ENCODE measurements at regions not wholly inside any gene's neighbourhood (a gene's known extent, or its start where the extent isn't known, plus 50 kb on each side); places are given as distances from the start of the nearest gene placed in this dataset.

DNA sequence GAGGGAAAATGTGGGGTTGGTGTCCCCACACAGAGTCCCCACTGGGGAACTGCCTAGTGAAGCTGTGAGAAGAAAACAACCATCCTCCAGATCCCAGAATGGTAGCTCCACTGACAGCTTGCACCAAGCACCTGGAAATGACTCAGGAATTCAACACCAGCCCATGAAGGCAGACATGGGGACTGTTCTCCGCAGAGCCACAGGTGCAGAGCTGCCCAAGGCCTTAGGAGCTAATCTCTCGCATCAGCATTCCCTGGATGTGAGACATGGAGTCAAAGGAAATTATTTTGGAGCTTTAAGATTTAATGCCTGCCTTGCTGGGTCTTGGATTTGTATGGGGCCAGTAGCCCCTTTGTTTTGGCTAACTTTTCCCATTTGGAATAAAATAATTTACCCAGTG, 367.9 kb downstream of the FAM133A start:
- H3K9me3 ChIP-seq = no peaks in the 10 kb centered on the region
- DNase-seq (ENCODE audit: low spot score in 2 of 2) = no peak
- H3K27me3 ChIP-seq (ENCODE audit: low read depth) = no peaks in the 10 kb centered on the region
- in situ Hi-C loops (cut with MboI; ENCODE audit: low sequenced_read_pairs) = no loop called here
- H3K36me3 ChIP-seq (replicated peaks) = no peaks in the 10 kb centered on the region
- no peaks in the 10 kb centered on the region for H3K4me1 ChIP-seq
- H3K4me3 ChIP-seq = no peak overlapping the region

DNA sequence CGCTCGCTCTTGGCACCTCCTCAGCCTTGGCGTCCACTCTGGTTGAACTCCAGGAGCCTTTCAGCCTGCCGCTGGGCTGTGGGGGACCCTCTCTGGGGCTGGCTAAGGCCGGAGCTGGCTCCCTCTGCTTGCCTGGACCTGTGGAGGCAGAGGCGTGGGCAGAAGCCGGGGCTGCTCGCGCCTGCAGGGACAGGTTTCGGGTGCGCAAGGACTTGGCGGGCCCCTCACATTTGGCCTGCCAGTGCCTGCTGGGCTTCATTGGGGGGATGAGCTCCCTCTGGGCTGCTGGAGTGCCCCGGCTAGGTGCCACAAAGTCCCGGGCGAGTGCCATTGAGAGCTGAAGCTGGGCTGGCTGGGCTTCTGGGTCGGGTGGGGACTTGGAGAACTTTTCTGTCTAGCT, 371.7 kb downstream of the FAM133A start:
- in situ Hi-C loops (cut with MboI; ENCODE audit: low sequenced_read_pairs) = no loop called here
- H3K36me3 ChIP-seq (replicated peaks) = no peaks in the 10 kb centered on the region
- H3K27me3 ChIP-seq (ENCODE audit: low read depth) = no peaks in the 10 kb centered on the region
- H3K9me3 ChIP-seq = no peaks in the 10 kb centered on the region
- H3K4me1 ChIP-seq = peaks cover 3% of the 10 kb centered on the region; the same call in 1 of the 2 replicates
- no peak for DNase-seq (ENCODE audit: low spot score in 2 of 2)
- no peak overlapping the region for H3K4me3 ChIP-seq

DNA sequence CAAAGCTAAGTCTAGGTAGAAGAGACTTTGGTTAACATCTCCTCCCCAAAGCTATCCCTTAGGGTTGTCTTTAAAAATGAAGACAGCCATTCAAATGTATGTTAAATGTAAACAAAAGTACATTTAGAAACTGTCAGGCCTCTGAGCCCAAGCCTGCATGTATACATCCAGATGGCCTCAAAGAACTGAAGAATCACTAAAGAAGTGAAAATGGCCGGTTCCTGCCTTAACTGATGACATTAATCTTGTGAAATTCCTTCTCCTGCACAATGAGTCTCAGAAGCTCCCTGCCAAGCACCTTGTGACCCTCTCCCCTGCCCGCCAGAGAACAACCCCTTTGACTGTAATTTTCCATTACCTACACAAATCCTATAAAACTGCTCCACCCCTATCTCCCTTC, 377.9 kb downstream of the FAM133A start:
- peak in 1 of 2 experiments; percentile 11 for DNase-seq (ENCODE audit: low spot score in 2 of 2)
- no peaks in the 10 kb centered on the region for H3K9me3 ChIP-seq
- no peaks in the 10 kb centered on the region for H3K27me3 ChIP-seq (ENCODE audit: low read depth)
- in situ Hi-C loops (cut with MboI; ENCODE audit: low sequenced_read_pairs) = no loop called here
- H3K4me1 ChIP-seq = peaks cover 13% of the 10 kb centered on the region
- no peak overlapping the region for H3K4me3 ChIP-seq
- H3K36me3 ChIP-seq (replicated peaks) = no peaks in the 10 kb centered on the region

DNA sequence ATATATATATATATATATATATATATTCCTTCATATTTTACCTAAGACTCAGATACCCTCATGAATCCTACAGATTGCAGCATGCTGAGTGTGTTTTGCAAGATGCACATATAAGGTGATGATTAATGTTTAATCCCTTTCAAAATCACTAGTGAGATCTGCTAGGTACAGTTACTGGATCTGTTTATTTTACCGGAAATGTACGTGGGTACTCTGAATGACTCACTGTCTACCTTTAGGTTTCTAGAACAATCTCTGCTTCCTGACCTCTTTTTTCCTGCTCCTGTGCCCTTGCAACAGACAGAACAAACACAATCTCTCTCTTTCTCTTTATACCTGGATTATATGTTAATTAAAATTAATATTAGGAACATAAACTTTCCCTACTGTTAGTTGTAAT, 379.6 kb downstream of the FAM133A start:
- Histone ChIP-seq H3K9me3 (no peaks in the 10 kb centered on the region), H3K36me3 (replicated peaks) (no peaks in the 10 kb centered on the region), H3K4me1 (peaks cover 13% of the 10 kb centered on the region), H3K4me3 (no peak overlapping the region), H3K27me3 (ENCODE audit: low read depth) (no peaks in the 10 kb centered on the region)
- no peak for DNase-seq (ENCODE audit: low spot score in 2 of 2)
- in situ Hi-C loops (cut with MboI; ENCODE audit: low sequenced_read_pairs) = no loop called here

DNA sequence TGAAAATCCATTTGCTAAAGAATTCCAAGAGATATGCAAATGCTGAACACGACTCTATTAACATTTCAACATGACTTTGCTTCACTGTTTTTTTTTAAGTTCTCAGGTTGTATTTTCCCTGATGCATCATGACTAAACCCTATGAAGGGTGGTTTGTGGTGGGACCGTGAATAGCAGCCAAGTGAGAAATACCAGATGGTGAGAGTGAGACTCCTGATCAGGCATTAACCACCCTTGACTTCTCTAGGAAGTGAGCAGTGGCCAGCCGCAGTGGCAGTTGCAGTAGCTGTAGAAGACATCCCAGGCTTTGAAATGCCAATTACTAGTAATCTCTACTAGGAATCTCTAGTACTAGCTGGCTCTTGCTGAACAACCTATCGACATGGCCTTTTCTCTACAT, 383.4 kb downstream of the FAM133A start:
- in situ Hi-C loops (cut with MboI; ENCODE audit: low sequenced_read_pairs) = no loop called here
- H3K4me3 ChIP-seq = no peak overlapping the region
- DNase-seq (ENCODE audit: low spot score in 2 of 2) = no peak
- no peaks in the 10 kb centered on the region for H3K27me3 ChIP-seq (ENCODE audit: low read depth)
- no peaks in the 10 kb centered on the region for H3K9me3 ChIP-seq
- H3K4me1 ChIP-seq = peaks cover 5% of the 10 kb centered on the region; the same call in 1 of the 2 replicates
- H3K36me3 ChIP-seq (replicated peaks) = no peaks in the 10 kb centered on the region

DNA sequence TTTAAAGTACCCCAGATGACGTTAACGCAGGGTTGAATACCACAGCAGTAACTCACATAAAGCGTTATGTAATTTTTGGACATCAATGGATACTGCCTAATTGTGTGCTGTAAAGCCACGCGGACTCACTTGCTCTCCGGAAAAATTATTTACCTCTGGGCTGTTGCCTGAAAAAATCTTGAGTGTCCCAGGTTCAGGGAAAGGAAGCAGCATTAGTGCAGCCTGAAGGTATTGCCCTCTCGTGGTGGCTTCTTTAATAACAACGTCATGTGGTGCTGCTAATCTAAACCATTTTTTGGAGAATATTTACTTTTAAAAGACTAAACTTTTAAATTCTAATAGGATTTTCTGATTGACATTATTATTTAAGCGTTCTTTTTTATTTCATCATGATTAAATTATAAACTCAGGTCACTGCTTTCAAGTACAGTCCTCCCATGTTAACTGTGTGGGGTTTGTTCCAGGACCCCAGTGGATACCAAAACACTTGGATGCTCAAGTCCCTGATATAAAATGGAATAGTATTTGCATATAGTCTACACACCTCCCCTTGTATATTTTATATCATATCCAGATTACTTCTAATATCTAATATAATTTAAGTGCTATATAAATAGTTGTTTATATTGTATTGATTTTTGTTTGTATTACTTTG, 384.8 kb downstream of the FAM133A start:
- Histone ChIP-seq H3K4me1 (no peaks in the 10 kb centered on the region), H3K4me3 (no peak overlapping the region), H3K27me3 (ENCODE audit: low read depth) (no peaks in the 10 kb centered on the region), H3K36me3 (replicated peaks) (no peaks in the 10 kb centered on the region), H3K9me3 (no peaks in the 10 kb centered on the region)
- peak; percentile 28 to 55 for DNase-seq (ENCODE audit: low spot score in 2 of 2)
- in situ Hi-C loops (cut with MboI; ENCODE audit: low sequenced_read_pairs) = no loop called here

DNA sequence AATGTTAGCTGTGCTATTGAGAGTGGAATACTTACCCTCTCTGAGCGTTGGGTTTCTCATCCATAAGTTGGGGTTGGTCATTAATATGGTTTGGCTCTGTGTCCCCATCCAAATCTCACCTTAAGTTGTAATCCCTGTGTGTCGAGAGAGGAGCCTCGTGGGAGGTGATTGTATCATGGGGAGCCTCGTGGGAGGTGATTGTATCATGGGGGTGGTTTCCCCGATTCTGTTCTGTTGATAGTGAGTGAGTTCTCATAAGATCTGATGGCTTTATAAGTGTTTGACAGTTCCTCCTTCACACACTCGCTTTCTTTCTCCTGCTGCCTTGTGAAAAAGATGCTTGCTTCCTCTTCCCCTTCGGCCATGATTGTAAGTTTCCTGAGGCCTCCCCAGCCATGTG, 391.1 kb downstream of the FAM133A start:
- no peaks in the 10 kb centered on the region for H3K27me3 ChIP-seq (ENCODE audit: low read depth)
- H3K9me3 ChIP-seq = no peaks in the 10 kb centered on the region
- H3K36me3 ChIP-seq (replicated peaks) = no peaks in the 10 kb centered on the region
- no peaks in the 10 kb centered on the region for H3K4me1 ChIP-seq
- in situ Hi-C loops (cut with MboI; ENCODE audit: low sequenced_read_pairs) = no loop called here
- DNase-seq (ENCODE audit: low spot score in 2 of 2) = no peak
- H3K4me3 ChIP-seq = no peak overlapping the region

DNA sequence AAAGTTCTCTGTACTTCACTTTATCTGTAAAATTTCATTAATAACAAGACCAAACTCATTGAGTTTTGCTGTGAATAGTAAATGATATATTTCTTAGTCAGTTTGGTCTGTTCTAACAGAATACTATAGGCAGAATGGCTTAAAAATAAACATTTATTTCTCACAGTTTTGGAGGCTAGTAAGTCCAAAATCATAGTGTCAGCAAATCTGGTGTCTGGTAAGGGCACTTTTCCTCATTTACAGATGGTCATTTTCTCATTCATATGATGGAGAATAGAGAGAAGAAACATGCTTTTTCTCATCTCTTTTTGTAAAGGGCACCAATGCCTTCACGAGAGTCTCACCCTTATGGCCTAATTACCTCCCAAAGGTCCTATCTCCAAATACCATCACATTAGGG, 415.1 kb downstream of the FAM133A start:
- no peak overlapping the region for H3K4me3 ChIP-seq
- H3K9me3 ChIP-seq = no peaks in the 10 kb centered on the region
- in situ Hi-C loops (cut with MboI; ENCODE audit: low sequenced_read_pairs) = no loop called here
- DNase-seq (ENCODE audit: low spot score in 2 of 2) = no peak
- no peaks in the 10 kb centered on the region for H3K4me1 ChIP-seq
- no peaks in the 10 kb centered on the region for H3K27me3 ChIP-seq (ENCODE audit: low read depth)
- no peaks in the 10 kb centered on the region for H3K36me3 ChIP-seq (replicated peaks)

DNA sequence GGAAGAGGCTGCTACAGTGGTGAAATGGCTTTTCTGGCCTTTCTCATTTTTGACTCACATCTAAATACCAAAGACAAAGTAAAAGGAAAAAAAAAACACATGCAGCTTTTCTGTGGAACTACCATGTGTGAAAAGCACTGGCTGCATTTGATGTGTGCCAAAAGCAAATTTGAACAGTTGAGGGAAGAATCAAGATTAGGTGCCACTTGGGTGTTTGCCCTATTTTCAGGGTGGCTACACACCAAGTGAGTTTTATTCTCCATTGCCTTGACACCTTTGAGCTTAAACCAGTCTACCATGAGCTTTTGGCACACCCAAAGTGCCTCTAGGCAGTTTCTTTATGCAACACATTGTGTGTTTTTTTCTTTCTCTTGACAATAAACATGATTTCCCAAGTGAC, 423.9 kb downstream of the FAM133A start:
- in situ Hi-C loops (cut with MboI; ENCODE audit: low sequenced_read_pairs) = no loop called here
- DNase-seq (ENCODE audit: low spot score in 2 of 2) = no peak

DNA sequence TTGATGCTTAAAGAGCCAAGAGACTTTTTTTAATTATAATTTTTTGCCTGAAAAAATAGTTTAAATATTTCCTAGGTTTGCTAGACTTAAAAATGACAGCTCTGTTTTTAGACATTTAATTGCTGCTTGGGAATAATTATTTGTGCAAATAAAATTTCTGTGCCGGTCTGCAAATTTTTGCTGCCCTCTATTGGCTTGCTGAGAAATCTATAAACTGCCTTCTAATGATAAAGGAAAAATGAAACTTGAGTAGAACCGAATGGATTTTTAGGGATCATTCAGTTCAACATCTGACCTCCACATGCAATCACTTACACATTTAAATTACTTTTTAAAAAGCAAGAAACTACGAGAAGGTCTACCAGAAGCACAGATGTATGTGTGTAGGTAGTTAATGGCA, 434.0 kb downstream of the FAM133A start:
- Histone ChIP-seq H3K27me3 (ENCODE audit: low read depth) (no peaks in the 10 kb centered on the region), H3K36me3 (replicated peaks) (no peaks in the 10 kb centered on the region), H3K4me3 (no peak overlapping the region), H3K9me3 (no peaks in the 10 kb centered on the region), H3K4me1 (no peaks in the 10 kb centered on the region)
- in situ Hi-C loops (cut with MboI; ENCODE audit: low sequenced_read_pairs) = no loop called here
- DNase-seq (ENCODE audit: low spot score in 2 of 2) = no peak

More for the DNA sequence above, 423.9 kb downstream of the FAM133A start:
- Histone ChIP-seq H3K4me1 (no peaks in the 10 kb centered on the region), H3K36me3 (replicated peaks) (no peaks in the 10 kb centered on the region), H3K27me3 (ENCODE audit: low read depth) (no peaks in the 10 kb centered on the region; the same call in 1 of the 2 replicates), H3K9me3 (no peaks in the 10 kb centered on the region), H3K4me3 (no peak overlapping the region)

DNA sequence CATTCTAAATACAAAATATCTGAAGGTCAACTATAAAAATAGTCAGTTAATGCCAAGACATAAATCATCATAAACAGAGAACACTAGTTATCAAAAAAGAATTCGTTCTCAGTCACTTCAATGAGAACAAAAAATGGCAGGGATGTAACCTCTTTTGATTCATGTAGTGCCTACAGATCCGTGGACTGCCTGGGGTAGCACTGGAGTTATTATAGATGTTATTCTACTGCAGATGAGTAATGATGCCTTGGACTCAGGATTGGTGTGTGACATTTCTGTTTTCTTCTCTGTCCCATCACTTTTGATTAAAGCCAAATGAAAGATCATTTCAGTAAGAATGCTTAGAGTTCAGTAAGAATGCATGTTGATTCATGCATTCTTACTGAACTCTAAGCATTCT, 440.4 kb downstream of the FAM133A start:
- no peak overlapping the region for H3K4me3 ChIP-seq
- H3K9me3 ChIP-seq = no peaks in the 10 kb centered on the region
- no peaks in the 10 kb centered on the region for H3K27me3 ChIP-seq (ENCODE audit: low read depth)
- no peaks in the 10 kb centered on the region for H3K36me3 ChIP-seq (replicated peaks)
- no peaks in the 10 kb centered on the region for H3K4me1 ChIP-seq
- no peak for DNase-seq (ENCODE audit: low spot score in 2 of 2)
- in situ Hi-C loops (cut with MboI; ENCODE audit: low sequenced_read_pairs) = no loop called here

DNA sequence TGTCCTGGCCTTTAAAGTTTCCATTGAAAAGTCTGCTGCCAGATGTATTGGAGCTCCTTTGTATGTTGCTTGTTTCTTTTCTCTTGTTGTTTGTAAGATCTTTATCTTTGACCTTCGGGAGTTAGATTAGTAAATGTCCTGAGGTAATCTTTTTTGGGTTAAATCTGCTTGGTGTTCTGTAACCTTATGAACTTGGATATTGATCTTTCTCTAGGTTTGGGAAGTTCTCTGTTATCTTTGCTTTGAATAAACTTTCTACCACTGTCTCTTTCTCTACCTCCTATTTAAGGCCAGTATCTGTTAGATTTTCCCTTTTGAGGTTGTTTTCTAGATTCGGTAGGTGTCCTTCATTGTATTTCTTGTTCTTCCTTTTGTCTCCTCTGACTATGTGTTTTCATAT, 447.8 kb downstream of the FAM133A start:
- H3K9me3 ChIP-seq = no peaks in the 10 kb centered on the region
- DNase-seq (ENCODE audit: low spot score in 2 of 2) = no peak
- H3K4me3 ChIP-seq = no peak overlapping the region
- no peaks in the 10 kb centered on the region for H3K4me1 ChIP-seq
- H3K27me3 ChIP-seq (ENCODE audit: low read depth) = no peaks in the 10 kb centered on the region
- H3K36me3 ChIP-seq (replicated peaks) = no peaks in the 10 kb centered on the region
- in situ Hi-C loops (cut with MboI; ENCODE audit: low sequenced_read_pairs) = no loop called here

DNA sequence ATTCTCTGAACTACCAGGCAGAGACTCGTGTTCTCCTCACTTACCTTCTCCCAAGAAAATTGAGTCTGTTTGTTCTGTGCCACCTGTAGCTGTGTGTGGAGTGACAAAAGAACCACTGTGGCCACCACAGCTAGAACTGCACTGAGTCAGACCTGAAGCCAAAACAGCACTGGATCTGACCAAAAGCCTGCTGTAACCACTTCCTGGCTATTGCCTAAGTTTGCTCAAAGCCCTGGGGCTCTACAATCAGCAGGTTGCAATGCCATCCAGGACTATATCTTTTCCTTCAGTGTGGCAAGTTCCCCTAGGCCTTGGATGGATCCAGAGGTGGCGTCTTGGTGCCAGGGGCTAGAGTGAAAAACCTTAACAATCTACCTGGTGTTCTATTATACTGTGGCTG, 449.1 kb downstream of the FAM133A start:
- DNase-seq (ENCODE audit: low spot score in 2 of 2) = no peak
- in situ Hi-C loops (cut with MboI; ENCODE audit: low sequenced_read_pairs) = no loop called here

DNA sequence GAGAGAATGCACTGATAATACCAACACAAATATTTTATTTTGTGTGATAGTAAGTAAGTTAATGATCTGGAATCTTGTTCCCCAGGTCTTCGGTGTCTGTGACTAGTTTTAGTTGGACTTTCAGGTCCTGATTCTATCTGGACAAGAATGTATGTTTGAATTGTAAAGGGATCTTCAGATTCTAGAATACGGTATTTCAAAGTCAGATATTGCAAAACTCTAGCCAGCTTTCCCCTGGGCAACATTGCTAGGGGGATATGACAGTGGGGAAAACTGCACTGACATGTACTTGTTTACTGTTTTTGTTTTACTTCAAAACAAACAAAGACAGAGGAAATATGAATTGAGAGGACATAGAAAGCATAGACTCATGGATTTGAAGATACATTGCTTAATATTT, 489.0 kb downstream of the FAM133A start:
- in situ Hi-C loops (cut with MboI; ENCODE audit: low sequenced_read_pairs) = no loop called here
- H3K4me3 ChIP-seq = no peak overlapping the region
- no peak for DNase-seq (ENCODE audit: low spot score in 2 of 2)

More for the DNA sequence above, 449.1 kb downstream of the FAM133A start:
- no peak overlapping the region for H3K4me3 ChIP-seq
- H3K36me3 ChIP-seq (replicated peaks) = no peaks in the 10 kb centered on the region
- no peaks in the 10 kb centered on the region for H3K27me3 ChIP-seq (ENCODE audit: low read depth)
- no peaks in the 10 kb centered on the region for H3K9me3 ChIP-seq
- H3K4me1 ChIP-seq = no peaks in the 10 kb centered on the region

More for the DNA sequence above, 489.0 kb downstream of the FAM133A start:
- Histone ChIP-seq H3K4me1 (no peaks in the 10 kb centered on the region), H3K9me3 (no peaks in the 10 kb centered on the region), H3K27me3 (ENCODE audit: low read depth) (no peaks in the 10 kb centered on the region), H3K36me3 (replicated peaks) (no peaks in the 10 kb centered on the region)

Data from HAP-1 (cell line).